NCI-H2107 treated with DMSO at 0.1 percent for 48 hours (cell line): ENCODE measurements at regions not wholly inside any gene's neighbourhood (a gene's known extent, or its start where the extent isn't known, plus 50 kb on each side); places are given as distances from the start of the nearest gene placed in this dataset.

Source experiments
- DNase-seq: peaks from one replicate; lab custom pipeline; 2025; ENCODE audit not compliant: unreplicated experiment; lab: John Stamatoyannopoulos, UW

GRCh38 chr9:110133059-110133458 lies 74.9 kb downstream of the C9orf152 start:
- no peak for DNase-seq

GRCh38 chr9:110133608-110134210 lies 74.2 kb downstream of the C9orf152 start:
- DNase-seq = no peak

GRCh38 chr9:110135846-110136245 lies 72.1 kb downstream of the C9orf152 start:
- DNase-seq = no peak

GRCh38 chr9:110136802-110137201 lies 71.2 kb downstream of the C9orf152 start:
- no peak for DNase-seq

- no peak for DNase-seq
These were observed 67.7 kb downstream of the C9orf152 start for GRCh38 chr9:110140276-110140675.

- DNase-seq = no peak
These were observed 66.6 kb downstream of the C9orf152 start for GRCh38 chr9:110141227-110141793.

GRCh38 chr9:110142253-110142652 lies 65.7 kb downstream of the C9orf152 start:
- peak; percentile 11 for DNase-seq

GRCh38 chr9:110142868-110143481 lies 65.0 kb downstream of the C9orf152 start:
- DNase-seq = no peak

GRCh38 chr9:110143485-110143884 lies 64.5 kb downstream of the C9orf152 start:
- no peak for DNase-seq

- no peak for DNase-seq
These were observed 63.9 kb downstream of the C9orf152 start for GRCh38 chr9:110143950-110144545.

- DNase-seq = no peak
These were observed 61.6 kb downstream of the C9orf152 start for GRCh38 chr9:110146373-110146772.

GRCh38 chr9:110148384-110148783 lies 59.6 kb downstream of the C9orf152 start:
- DNase-seq = no peak

- no peak for DNase-seq
These were observed 59.1 kb downstream of the C9orf152 start for GRCh38 chr9:110148891-110149290.
